VCaP (cell line): ENCODE measurements at regions not wholly inside any gene's neighbourhood (a gene's known extent, or its start where the extent isn't known, plus 50 kb on each side); places are given as distances from the start of the nearest gene placed in this dataset.

Experiments used
- H3K27ac ChIP-seq: fragments of 450-650 bp; 2 replicates; pipeline ENCODE4 v1.5.1; 2017
- TF ChIP-seq, protein P1 (sequence below): fragments of 450-650 bp; conservative IDR thresholded peaks from 2 replicates; pipeline ENCODE4 v1.5.1; 2017; ENCODE audit warnings: mild to moderate bottlenecking, moderate library complexity

GRCh38 chr14:94966344-94966743, 191.0 kb downstream of the DICER1 start:
- H3K27ac ChIP-seq: no peak overlapping the region
- TF ChIP-seq, protein P1, sequence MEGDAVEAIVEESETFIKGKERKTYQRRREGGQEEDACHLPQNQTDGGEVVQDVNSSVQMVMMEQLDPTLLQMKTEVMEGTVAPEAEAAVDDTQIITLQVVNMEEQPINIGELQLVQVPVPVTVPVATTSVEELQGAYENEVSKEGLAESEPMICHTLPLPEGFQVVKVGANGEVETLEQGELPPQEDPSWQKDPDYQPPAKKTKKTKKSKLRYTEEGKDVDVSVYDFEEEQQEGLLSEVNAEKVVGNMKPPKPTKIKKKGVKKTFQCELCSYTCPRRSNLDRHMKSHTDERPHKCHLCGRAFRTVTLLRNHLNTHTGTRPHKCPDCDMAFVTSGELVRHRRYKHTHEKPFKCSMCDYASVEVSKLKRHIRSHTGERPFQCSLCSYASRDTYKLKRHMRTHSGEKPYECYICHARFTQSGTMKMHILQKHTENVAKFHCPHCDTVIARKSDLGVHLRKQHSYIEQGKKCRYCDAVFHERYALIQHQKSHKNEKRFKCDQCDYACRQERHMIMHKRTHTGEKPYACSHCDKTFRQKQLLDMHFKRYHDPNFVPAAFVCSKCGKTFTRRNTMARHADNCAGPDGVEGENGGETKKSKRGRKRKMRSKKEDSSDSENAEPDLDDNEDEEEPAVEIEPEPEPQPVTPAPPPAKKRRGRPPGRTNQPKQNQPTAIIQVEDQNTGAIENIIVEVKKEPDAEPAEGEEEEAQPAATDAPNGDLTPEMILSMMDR: no peak

DNA sequence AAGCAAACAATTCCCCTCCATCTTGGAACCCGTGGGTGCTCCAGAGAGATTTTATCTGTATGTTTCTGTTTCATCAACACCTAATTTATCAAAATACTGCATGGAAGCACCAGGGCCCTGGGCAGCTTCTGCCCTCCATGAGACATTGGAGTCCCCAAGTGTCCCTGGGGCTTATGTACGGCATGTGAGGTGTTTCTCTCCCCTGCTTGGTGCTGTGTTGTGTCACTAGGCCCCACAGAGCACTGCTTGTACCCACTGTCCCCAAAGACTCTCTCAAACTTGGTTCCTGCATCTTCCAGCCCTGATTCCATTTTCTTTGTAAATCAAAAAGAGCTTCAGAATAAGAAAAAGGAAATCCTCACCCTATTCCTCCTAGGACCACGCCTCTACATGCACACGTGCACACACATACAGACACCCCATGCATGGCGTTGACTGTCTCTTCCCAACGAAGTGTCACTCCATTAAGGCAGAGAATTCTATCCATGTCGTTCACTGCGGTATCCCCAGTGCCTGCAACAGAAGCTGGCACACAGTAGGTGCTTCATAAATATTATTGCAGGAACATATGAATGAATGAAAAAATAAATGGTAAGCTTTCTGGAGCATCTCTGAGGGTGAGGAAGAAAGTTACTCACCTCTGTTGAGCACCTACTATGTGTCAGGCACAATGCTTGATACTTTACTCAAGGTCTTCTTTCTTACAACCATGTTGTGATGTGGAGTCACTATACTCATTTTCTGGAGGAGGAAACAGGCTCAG, 191.6 kb downstream of the DICER1 start:
- no peak overlapping the region for H3K27ac ChIP-seq
- TF ChIP-seq, protein P1: no peak

DNA sequence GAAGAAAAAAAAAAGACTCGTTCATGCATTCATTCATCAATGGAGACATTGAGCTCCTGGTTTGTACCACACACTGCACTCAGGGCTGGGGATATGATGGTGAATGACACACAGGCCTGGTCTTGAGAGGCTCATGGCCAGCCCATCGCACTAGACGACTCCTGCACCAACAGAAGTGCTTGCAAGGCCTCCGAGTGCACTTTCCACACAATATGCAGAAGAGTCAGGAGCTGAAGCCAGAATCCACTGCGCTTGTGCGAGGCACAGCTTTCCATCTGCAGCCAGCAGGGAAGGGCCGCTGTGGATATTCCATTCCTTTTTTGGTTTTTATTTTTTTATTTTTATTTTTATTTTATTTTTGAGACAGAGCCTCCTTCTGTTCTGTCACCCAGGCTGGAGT, 192.4 kb downstream of the DICER1 start:
- no peak overlapping the region for H3K27ac ChIP-seq

DNA sequence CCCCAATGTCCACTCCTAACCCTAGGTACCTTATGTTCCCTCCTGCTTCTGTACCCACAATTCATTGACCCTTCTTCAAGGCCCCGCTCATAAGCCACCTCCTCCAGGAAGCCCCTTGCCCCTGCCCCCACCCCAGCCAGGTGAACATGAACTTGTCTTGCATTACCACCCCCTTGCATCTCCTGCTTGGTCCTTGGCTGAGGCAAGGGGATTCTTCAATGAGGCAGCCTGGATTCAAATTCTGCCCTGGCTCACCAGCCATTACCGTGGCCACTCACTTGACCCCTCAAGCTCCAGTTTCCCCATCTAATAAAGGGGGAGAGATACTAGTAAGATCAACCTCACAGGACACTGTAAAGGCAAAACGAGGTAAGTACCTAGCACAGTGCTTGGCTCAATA, 193.1 kb downstream of the DICER1 start:
- TF ChIP-seq, protein P1: no peak
- H3K27ac ChIP-seq: no peak overlapping the region

More for the DNA sequence above, 192.4 kb downstream of the DICER1 start:
- TF ChIP-seq, protein P1: no peak

- no peak overlapping the region for H3K27ac ChIP-seq
- TF ChIP-seq, protein P1: no peak
Measured at GRCh38 chr14:94963051-94963450, 193.1 kb upstream of the GSC start.

DNA sequence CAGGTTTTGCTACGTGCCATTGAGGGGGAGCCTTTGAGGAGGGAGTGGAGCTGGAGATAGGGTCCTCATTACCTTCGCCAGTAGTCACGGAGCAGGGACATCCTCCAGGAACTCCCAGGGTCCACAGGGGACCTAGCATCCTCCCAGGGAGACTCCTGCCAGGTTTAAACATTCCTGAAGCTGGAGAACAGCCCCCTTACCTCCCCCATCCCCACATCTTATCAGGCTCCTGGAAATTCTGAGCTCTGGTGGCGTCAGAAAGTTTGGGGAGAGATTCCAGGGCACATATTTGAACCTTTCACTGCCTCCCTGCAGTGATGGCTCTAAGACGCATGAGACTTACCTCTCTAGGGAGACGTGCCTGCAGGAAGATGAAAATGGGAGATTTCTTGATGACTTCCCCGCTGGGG, 192.3 kb upstream of the GSC start:
- TF ChIP-seq, protein P1: no peak
- H3K27ac ChIP-seq: no peak overlapping the region

DNA sequence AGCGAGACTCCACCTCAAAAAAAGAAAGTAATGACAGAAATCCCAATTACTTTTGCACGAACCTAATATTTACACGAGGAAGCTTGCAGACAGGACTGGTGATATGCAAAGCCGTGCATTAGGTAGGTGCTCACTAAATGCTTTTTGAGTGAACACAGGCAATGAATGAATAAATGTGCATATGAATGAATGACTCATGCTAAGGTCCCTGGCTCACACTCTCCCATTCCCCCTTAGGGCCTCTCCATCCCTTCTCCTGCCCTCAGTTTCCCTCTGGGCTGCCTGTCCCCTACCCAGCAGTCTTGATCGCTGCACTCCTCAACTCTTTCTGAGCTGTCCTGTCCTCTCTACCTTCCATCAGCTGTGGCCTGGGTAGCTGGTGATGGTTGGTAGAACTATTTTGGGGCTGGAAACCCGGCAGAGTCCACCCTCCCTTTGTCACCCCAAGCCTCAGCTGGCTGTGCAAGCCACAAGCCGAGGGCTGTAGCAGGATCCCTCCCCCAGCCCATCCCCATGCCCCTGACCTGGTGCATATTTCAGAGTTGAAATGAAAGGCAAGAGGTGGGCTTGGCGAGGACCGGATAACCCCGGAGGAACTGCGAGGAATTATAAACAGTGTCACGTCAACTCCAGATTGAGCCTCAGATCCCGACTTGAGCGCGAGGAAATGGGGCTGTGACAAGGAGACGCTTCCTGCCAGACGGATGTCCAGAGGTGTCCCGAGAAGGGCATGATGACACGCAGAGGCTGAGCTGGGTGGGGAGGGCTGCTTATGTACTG, 191.7 kb upstream of the GSC start:
- TF ChIP-seq, protein P1: no peak
- no peak overlapping the region for H3K27ac ChIP-seq
